H1 (cell line): ENCODE measurements at regions not wholly inside any gene's neighbourhood (a gene's known extent, or its start where the extent isn't known, plus 50 kb on each side); places are given as distances from the start of the nearest gene placed in this dataset.

ENCODE experiments used
- CTCF ChIA-PET: fragments of 300-600 bp; sonication (Branson Sonifier 250); formaldehyde crosslinking; loops from one replicate; lab custom pipeline; 2021; ENCODE audit not compliant: partially characterized antibody; lab: Charles Lee
- POLR2A ChIA-PET: fragments of 300-600 bp; sonication (Branson Sonifier 250); formaldehyde crosslinking; loops from one replicate; lab custom pipeline; 2021; ENCODE audit warnings: inconsistent platforms; ENCODE audit not compliant: partially characterized antibody; lab: Charles Lee
- DNase-seq, 2 experiments: peaks; one replicate each; pipeline versions ENCODE4 v3.0.0 to v3.0.0-alpha.2; 2010 to 2022; ENCODE audit warnings: low spot score in 2 of 2, low read depth in 1 of 2, mixed read lengths in 1 of 2
- FAIRE-seq: peaks from 2 replicates; lab custom pipeline; 2011; peaks lifted over from hg19 to GRCh38; lab: Jason Lieb, UNC
- H2AFZ ChIP-seq: 2 replicates; pipeline ENCODE4 v1.8.1; 2012; ENCODE audit warnings: low read length, inconsistent platforms
- H2AK5ac ChIP-seq: 2 replicates; pipeline ENCODE4 v1.6.1; 2013; ENCODE audit warnings: low read depth, low read length
- H2BK120ac ChIP-seq: replicated peaks from 2 replicates; pipeline ENCODE3; 2013; ENCODE audit warnings: low read depth, low read length, inconsistent platforms
- H2BK12ac ChIP-seq: 2 replicates; pipeline ENCODE4 v1.6.1; 2013; ENCODE audit warnings: low read depth, low read length
- H2BK15ac ChIP-seq: 2 replicates; pipeline ENCODE4 v1.6.1; 2013; ENCODE audit warnings: low read length
- H2BK20ac ChIP-seq: 2 replicates; pipeline ENCODE4 v1.6.1; 2013; ENCODE audit warnings: low read length
- H2BK5ac ChIP-seq: 2 replicates; pipeline ENCODE4 v1.6.1; 2013; ENCODE audit warnings: low read depth, low read length
- H3K14ac ChIP-seq: 2 replicates; pipeline ENCODE4 v1.6.1; 2013; ENCODE audit warnings: inconsistent platforms; ENCODE audit not compliant: insufficient read length
- H3K18ac ChIP-seq: 2 replicates; pipeline ENCODE4 v1.6.1; 2013; ENCODE audit warnings: low read length; ENCODE audit errors: extremely low read depth
- H3K23ac ChIP-seq: 2 replicates; pipeline ENCODE4 v1.6.1; 2013; ENCODE audit warnings: inconsistent platforms; ENCODE audit not compliant: insufficient read length
- H3K23me2 ChIP-seq: 2 replicates; pipeline ENCODE4 v1.6.1; 2013; ENCODE audit warnings: low read depth, low read length
- H3K27ac ChIP-seq: 2 replicates; pipeline ENCODE4 v1.6.1; 2011; ENCODE audit warnings: low read depth, low read length, inconsistent platforms
- H3K27me3 ChIP-seq, 4 experiments: replicated peaks in 1 of 4; 1 replicate in 1 of 4; 2 replicates in 3 of 4; pipeline versions ENCODE4 v1.6.1 to v1.8.1; 2011 to 2013; ENCODE audit warnings: low read length in 3 of 4, mild to moderate bottlenecking in 3 of 4, inconsistent platforms in 2 of 4, mixed read lengths in 2 of 4, moderate library complexity in 1 of 4; ENCODE audit not compliant: control insufficient read depth in 3 of 4, insufficient read depth in 3 of 4; ENCODE audit errors: extremely low read depth in 1 of 4
- H3K36me3 ChIP-seq, 4 experiments: 2 replicates each; pipeline versions ENCODE4 v1.6.1 to v1.8.1; 2011 to 2013; ENCODE audit warnings: mild to moderate bottlenecking in 4 of 4, low read length in 3 of 4, moderate library complexity in 2 of 4, control low read depth in 1 of 4, inconsistent platforms in 1 of 4; ENCODE audit not compliant: insufficient read depth in 4 of 4, control insufficient read depth in 2 of 4
- H3K4ac ChIP-seq: replicated peaks from 2 replicates; pipeline ENCODE3; 2013; ENCODE audit warnings: low read length, low read depth, mixed read lengths, inconsistent platforms; ENCODE audit not compliant: insufficient read length
- H3K4me1 ChIP-seq, 4 experiments: replicated peaks in 1 of 4; 1 replicate in 1 of 4; 2 replicates in 3 of 4; pipeline versions ENCODE4 v1.6.1 to v1.8.1; 2011 to 2013; ENCODE audit warnings: low read length in 3 of 4, inconsistent platforms in 2 of 4, mixed read lengths in 1 of 4; ENCODE audit not compliant: insufficient read depth in 4 of 4, control insufficient read depth in 3 of 4
- H3K4me2 ChIP-seq, 2 experiments: 2 replicates each; pipeline versions ENCODE4 v1.6.1 to v1.8.1; 2011 to 2013; ENCODE audit warnings: low read depth in 2 of 2, low read length in 2 of 2, control low read depth in 1 of 2, inconsistent platforms in 1 of 2, mild to moderate bottlenecking in 1 of 2; ENCODE audit not compliant: insufficient read depth in 1 of 2
- H3K4me3 ChIP-seq, 4 experiments: fragments of 200-600, 300-600 bp in 1 of 4; sonication (generic), shearing (Covaris generic), sonication (Bioruptor Twin) in 1 of 4; 2 replicates each; pipeline versions ENCODE4 v1.5.1 to v1.8.1; 2011 to 2016; ENCODE audit warnings: low read length in 4 of 4, low read depth in 3 of 4, control low read depth in 2 of 4, inconsistent platforms in 2 of 4, mild to moderate bottlenecking in 2 of 4, mixed read lengths in 1 of 4, moderate library complexity in 1 of 4; ENCODE audit not compliant: insufficient read depth in 2 of 4; ENCODE audit errors: extremely low read depth in 1 of 4
- H3K56ac ChIP-seq: replicated peaks from 2 replicates; pipeline ENCODE3; 2013; ENCODE audit warnings: low read depth, mild to moderate bottlenecking, mixed read lengths, low read length, inconsistent platforms; ENCODE audit not compliant: insufficient read length
- H3K79me1 ChIP-seq: 2 replicates; pipeline ENCODE4 v1.6.1; 2013; ENCODE audit warnings: low read depth, low read length, control low read depth
- H3K79me2 ChIP-seq, 2 experiments: 2 replicates each; pipeline versions ENCODE4 v1.6.1 to v1.8.1; 2012 to 2013; ENCODE audit warnings: low read length in 2 of 2, mild to moderate bottlenecking in 2 of 2, inconsistent platforms in 1 of 2; ENCODE audit not compliant: insufficient read depth in 2 of 2, control insufficient read depth in 1 of 2
- H3K9ac ChIP-seq, 4 experiments: replicated peaks in 1 of 4; 1 replicate in 1 of 4; 2 replicates in 3 of 4; pipeline versions ENCODE4 v1.6.1 to v1.8.1; 2011 to 2013; ENCODE audit warnings: low read depth in 3 of 4, low read length in 3 of 4, control low read depth in 2 of 4, mild to moderate bottlenecking in 2 of 4, moderate library complexity in 2 of 4, inconsistent platforms in 1 of 4; ENCODE audit errors: extremely low read depth in 1 of 4
- H3K9me3 ChIP-seq, 2 experiments: 2 replicates each; pipeline versions ENCODE4 v1.6.1 to v1.8.1; 2012 to 2013; ENCODE audit warnings: mild to moderate bottlenecking in 2 of 2, moderate library complexity in 2 of 2, control low read depth in 1 of 2, inconsistent platforms in 1 of 2, low read depth in 1 of 2, low read length in 1 of 2, mixed read lengths in 1 of 2; ENCODE audit not compliant: insufficient read depth in 2 of 2
- H4K20me1 ChIP-seq, 2 experiments: replicated peaks in 1 of 2; 2 replicates each; pipeline versions ENCODE3 to v1.8.1; 2011 to 2013; ENCODE audit warnings: inconsistent platforms in 2 of 2, low read length in 2 of 2, mild to moderate bottlenecking in 1 of 2; ENCODE audit not compliant: insufficient read depth in 2 of 2, control insufficient read depth in 1 of 2
- H4K5ac ChIP-seq: 2 replicates; pipeline ENCODE4 v1.6.1; 2013; ENCODE audit warnings: low read length, low read depth, mixed read lengths, inconsistent platforms; ENCODE audit not compliant: insufficient read length
- H4K8ac ChIP-seq: 2 replicates; pipeline ENCODE4 v1.8.0; 2013; ENCODE audit warnings: mild to moderate bottlenecking, moderate library complexity, low read length, inconsistent platforms; ENCODE audit not compliant: insufficient read depth; ENCODE audit errors: extremely low read depth
- H4K91ac ChIP-seq: replicated peaks from 2 replicates; pipeline ENCODE3; 2013; ENCODE audit warnings: low read length, mixed read lengths, inconsistent platforms; ENCODE audit not compliant: insufficient read length
- CBX8 ChIP-seq: fragments of 300-800, 300-1000 bp; sonication (generic); IDR thresholded peaks from 2 replicates; pipeline ENCODE4 v1.7.1; 2016; ENCODE audit warnings: low read depth, low read length, borderline replicate concordance
- CREB1 ChIP-seq: IDR thresholded peaks from 2 replicates; pipeline ENCODE4 v1.6.1; 2012; ENCODE audit warnings: inconsistent platforms
- KDM1A ChIP-seq: fragments of 200-600, 300-600 bp; sonication (generic); IDR thresholded peaks from 2 replicates; pipeline ENCODE4 v1.7.1; 2016; ENCODE audit warnings: mild to moderate bottlenecking, low read length, borderline replicate concordance
- POLR2A ChIP-seq, 2 experiments: IDR thresholded peaks; 1 replicate in 1 of 2; 2 replicates in 1 of 2; pipeline ENCODE4 v1.6.1; 2011; ENCODE audit warnings: low read depth in 2 of 2, low read length in 2 of 2, mild to moderate bottlenecking in 2 of 2; ENCODE audit errors: control extremely low read depth in 1 of 2
- RAD21 ChIP-seq, 2 experiments: IDR thresholded peaks in 1 of 2; conservative IDR thresholded peaks in 1 of 2; 2 replicates each; pipeline ENCODE4 v1.6.1; 2011; ENCODE audit warnings: low read depth in 2 of 2, low read length in 2 of 2, improper control_type of control experiment in 1 of 2, inconsistent platforms in 1 of 2, mild to moderate bottlenecking in 1 of 2, moderate library complexity in 1 of 2
- RBBP5 ChIP-seq: IDR thresholded peaks from 2 replicates; pipeline ENCODE4 v1.7.1; 2012; ENCODE audit warnings: low read depth, mild to moderate bottlenecking, inconsistent platforms, low read length, moderate library complexity, borderline replicate concordance
- SIN3A ChIP-seq, 2 experiments: IDR thresholded peaks in 1 of 2; conservative IDR thresholded peaks in 1 of 2; 2 replicates each; pipeline ENCODE4 v1.6.1; 2011 to 2012; ENCODE audit warnings: low read length in 2 of 2, improper control_type of control experiment in 1 of 2, low read depth in 1 of 2, mild to moderate bottlenecking in 1 of 2
- SIRT6 ChIP-seq: IDR thresholded peaks from one replicate; pipeline ENCODE4 v1.7.1; 2012; ENCODE audit warnings: low read length, inconsistent platforms
- WGBS, 2 experiments: shearing (Covaris generic) in 1 of 2; methylation state at CpG; one replicate each; pipeline versions ENCODE4 v1.1.6 to v1.1.7; 2013 to 2015; ENCODE audit warnings: low lambda C conversion rate in 2 of 2, mixed read lengths in 2 of 2, inconsistent platforms in 1 of 2, low coverage in 1 of 2, missing lambda C conversion rate in 1 of 2; ENCODE audit not compliant: insufficient replicate concordance in 2 of 2, insufficient coverage in 1 of 2, insufficient read length in 1 of 2; ENCODE audit errors: extremely low coverage in 1 of 2, missing lambda C conversion rate in 1 of 2; 5-methylcytosine and 5-hydroxymethylcytosine counted together

DNA sequence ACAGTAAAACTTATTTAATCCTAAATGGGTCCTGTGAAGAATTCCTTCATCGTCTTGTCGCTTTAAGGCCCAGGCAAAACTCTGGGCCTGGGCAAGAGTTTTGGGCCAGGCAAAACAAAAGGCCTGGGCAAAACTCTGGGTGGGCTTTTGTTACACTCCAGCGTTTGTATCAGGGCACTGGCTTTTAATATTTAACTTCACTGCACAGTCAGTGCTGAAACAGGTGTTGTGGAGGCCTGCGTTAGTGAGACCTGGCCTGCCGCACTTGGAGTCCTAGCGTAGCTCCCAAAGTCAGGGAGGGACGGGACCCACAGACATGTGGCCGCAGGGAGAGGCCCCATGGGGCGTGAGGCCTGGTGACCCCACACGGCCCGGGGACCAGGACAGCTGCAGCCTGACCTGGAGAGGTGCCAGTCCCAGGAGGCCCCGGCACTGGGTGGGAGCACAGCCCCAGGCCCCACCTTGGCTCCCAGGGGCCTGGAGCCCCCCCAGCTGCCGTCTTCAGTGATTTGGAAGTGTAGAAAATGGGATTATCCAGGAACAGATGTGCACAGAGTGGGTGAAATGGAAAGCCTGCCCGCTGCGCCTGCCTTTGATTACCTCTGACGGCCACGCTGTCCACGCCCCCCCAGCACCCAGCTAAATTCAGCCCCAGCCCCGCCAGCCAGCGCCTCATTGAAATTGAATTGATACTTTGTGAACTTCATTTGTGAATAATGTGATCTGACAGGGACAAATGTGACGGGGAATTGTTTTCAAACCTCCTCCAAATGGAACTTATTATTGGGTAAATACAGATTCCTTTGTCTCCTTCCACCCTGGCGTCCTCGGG lies 132.9 kb upstream of the NKX1-1 start:
- no peak overlapping the region for H2BK15ac ChIP-seq
- H3K9ac ChIP-seq = no peak overlapping the region
- TF ChIP-seq CBX8 (no peak), RAD21 (IDR thresholded peaks at IDR 0.05 in 1 of 2, conservative IDR thresholded peaks at IDR 0.05 in 1 of 2; ENCODE audit: low read depth in 2 of 2, low read length in 2 of 2) (no peak), RBBP5 (no peak), SIRT6 (no peak), CREB1 (no peak), KDM1A (no peak), SIN3A (conservative IDR thresholded peaks at IDR 0.05 in 1 of 2, IDR thresholded peaks at IDR 0.05 in 1 of 2; ENCODE audit: low read depth in 1 of 2, low read length in 2 of 2) (no peak), POLR2A (IDR thresholded peaks at IDR 0.05; ENCODE audit: control extremely low read depth in 1 of 2, low read depth in 2 of 2, low read length in 2 of 2) (no peak)
- H3K56ac ChIP-seq = no peak overlapping the region
- no peak overlapping the region for H2AK5ac ChIP-seq
- no peak overlapping the region for H2AFZ ChIP-seq
- peak overlapping the region; percentile 25; the same call in 1 of the 2 replicates for H4K8ac ChIP-seq
- no peak overlapping the region for H2BK20ac ChIP-seq
- ChIA-PET POLR2A (interaction anchor here (1.2 kb wide), 1 partner anchor 28 kb away, joined by 3 read pairs; no protein-coding TSS in a partner anchor), CTCF (interaction anchor here (0.9 to 1.7 kb wide), 4 partner anchors 9 to 75 kb away, joined by 3 to 5 read pairs (median 4); no protein-coding TSS in a partner anchor)
- H3K36me3 ChIP-seq = no peaks in the 10 kb centered on the region
- H3K27ac ChIP-seq = no peak overlapping the region
- H3K27me3 ChIP-seq = no peaks in the 10 kb centered on the region
- no peaks in the 10 kb centered on the region for H3K9me3 ChIP-seq
- H2BK5ac ChIP-seq = no peak overlapping the region
- no peak overlapping the region for H2BK12ac ChIP-seq
- H3K4me3 ChIP-seq = no peak overlapping the region
- no peak overlapping the region for H3K18ac ChIP-seq
- no peak overlapping the region for H3K4me2 ChIP-seq
- H3K23ac ChIP-seq = no peak overlapping the region
- no peak for FAIRE-seq
- no peak overlapping the region for H2BK120ac ChIP-seq
- whole genome bisulfite sequencing, 2 experiments = 88% methylated on average over 19 of the region's 23 CpGs; no CpG with 5 or more reads in 1 of the 2 experiments
- H3K14ac ChIP-seq = no peak overlapping the region
- H4K20me1 ChIP-seq = peaks cover 0 to 8% of the 10 kb centered on the region in 2 experiments
- H3K79me1 ChIP-seq = no peaks in the 10 kb centered on the region
- no peak overlapping the region for H3K4ac ChIP-seq
- no peak overlapping the region for H4K91ac ChIP-seq
- H3K4me1 ChIP-seq = no peaks in the 10 kb centered on the region; a peak in 2 of 7 replicates
- H4K5ac ChIP-seq = no peak overlapping the region
- no peak for DNase-seq
- H3K23me2 ChIP-seq = peaks cover 3% of the 10 kb centered on the region; the same call in 1 of the 2 replicates
- no peaks in the 10 kb centered on the region for H3K79me2 ChIP-seq
